GM12878 (cell line): ENCODE measurements at regions not wholly inside any gene's neighbourhood (a gene's known extent, or its start where the extent isn't known, plus 50 kb on each side); places are given as distances from the start of the nearest gene placed in this dataset.

Source experiments
- ATAC-seq: fragments of 200-7000 bp; cut with Tn5 transposase; 3 replicates; pipeline ENCODE4 v1.9.1; 2020; ENCODE audit warnings: mild to moderate bottlenecking, moderate library complexity
- BruUV-seq: library from RNA; stranded (reverse); fragments of 400-500 nt; replicated peaks from 2 replicates; lab custom pipeline; 2021; lab: Mats Ljungman, UMichigan
- CTCF ChIA-PET: fragments of 300-600 bp; sonication (Branson Sonifier 250); formaldehyde crosslinking; extraction: SDS; loops from one replicate; lab custom pipeline; 2021; ENCODE audit warnings: inconsistent platforms; lab: Yijun Ruan, JAX
- POLR2A ChIA-PET: fragments of 350-600 bp; formaldehyde crosslinking; extraction: SDS; loops from one replicate; lab custom pipeline; 2021; ENCODE audit warnings: inconsistent platforms; lab: Charles Lee
- RAD21 ChIA-PET: fragments of 300-600 bp; sonication (Branson Sonifier 250); formaldehyde crosslinking; loops from one replicate; lab custom pipeline; 2023; ENCODE audit warnings: antibody characterized with exemption; ENCODE audit not compliant: unreplicated experiment; lab: Charles Lee
- SMC1A ChIA-PET: fragments of 300-600 bp; sonication (Branson Sonifier 250); formaldehyde crosslinking; loops from one replicate; lab custom pipeline; 2023; ENCODE audit not compliant: unreplicated experiment, uncharacterized antibody; lab: Charles Lee
- DNase-seq: peaks from one replicate; pipeline ENCODE4 v3.0.0-alpha.2; 2011; ENCODE audit warnings: low read depth, low spot score
- FAIRE-seq: peaks from 3 replicates; lab custom pipeline; 2011; peaks lifted over from hg19 to GRCh38; lab: Jason Lieb, UNC
- H2AFZ ChIP-seq: 2 replicates; pipeline ENCODE4 v1.6.0; 2011; ENCODE audit warnings: low read depth, low read length, control low read depth; ENCODE audit not compliant: control insufficient read depth
- H3K27ac ChIP-seq: 2 replicates; pipeline ENCODE4 v1.5.1; 2011; ENCODE audit warnings: control low read depth; ENCODE audit not compliant: control insufficient read depth, insufficient read depth
- H3K27me3 ChIP-seq, 2 experiments: replicated peaks in 1 of 2; 2 replicates each; pipeline versions ENCODE4 v1.6.0 to v1.6.1; 2011; ENCODE audit warnings: low read length in 1 of 2; ENCODE audit not compliant: control insufficient read depth in 2 of 2, insufficient read depth in 2 of 2
- H3K36me3 ChIP-seq, 2 experiments: 2 replicates each; pipeline ENCODE4 v1.5.1; 2011; ENCODE audit warnings: low read length in 1 of 2; ENCODE audit not compliant: control insufficient read depth in 2 of 2, insufficient read depth in 2 of 2
- H3K4me1 ChIP-seq: 2 replicates; pipeline ENCODE4 v1.6.1; 2011; ENCODE audit warnings: mild to moderate bottlenecking, low read length, moderate library complexity, mixed read lengths; ENCODE audit not compliant: control insufficient read depth, insufficient read depth
- H3K4me2 ChIP-seq: 2 replicates; pipeline ENCODE4 v1.6.0; 2011; ENCODE audit warnings: control low read depth; ENCODE audit not compliant: control insufficient read depth, insufficient read depth
- H3K4me3 ChIP-seq: fragments of 200-600 bp; sonication (generic); 2 replicates; pipeline ENCODE4 v1.5.1; 2016
- H3K79me2 ChIP-seq: 2 replicates; pipeline ENCODE4 v1.6.0; 2011; ENCODE audit warnings: low read length; ENCODE audit not compliant: control insufficient read depth, insufficient read depth
- H3K9ac ChIP-seq: 2 replicates; pipeline ENCODE4 v1.8.0; 2011; ENCODE audit warnings: low read length, control low read depth, mixed read lengths; ENCODE audit not compliant: control insufficient read depth, insufficient read depth
- H3K9me3 ChIP-seq: replicated peaks from 3 replicates; pipeline ENCODE4 v1.5.1; 2011; ENCODE audit warnings: mild to moderate bottlenecking, low read length; ENCODE audit not compliant: control insufficient read depth, insufficient read depth
- H4K20me1 ChIP-seq: 2 replicates; pipeline ENCODE4 v1.6.0; 2011; ENCODE audit not compliant: control insufficient read depth, insufficient read depth
- BACH1 ChIP-seq: fragments of 450-650 bp; IDR thresholded peaks from 2 replicates; pipeline ENCODE4 v1.6.1; 2017; ENCODE audit warnings: mild to moderate bottlenecking, borderline replicate concordance
- CBX3 ChIP-seq: fragments of 200-600 bp; sonication (generic); IDR thresholded peaks from 2 replicates; pipeline ENCODE4 v1.6.1; 2016; ENCODE audit warnings: low read depth, borderline replicate concordance
- CHD1 ChIP-seq: IDR thresholded peaks from 2 replicates; pipeline ENCODE4 v1.6.1; 2012; ENCODE audit warnings: low read depth, low read length, improper control_type of control experiment
- GABPA ChIP-seq: IDR thresholded peaks from 2 replicates; pipeline ENCODE4 v1.6.1; 2014; ENCODE audit warnings: antibody characterized with exemption, low read depth, mild to moderate bottlenecking, inconsistent platforms
- MEF2A ChIP-seq: IDR thresholded peaks from 2 replicates; pipeline ENCODE4 v1.6.1; 2011; ENCODE audit warnings: low read depth, mild to moderate bottlenecking, low read length, moderate library complexity; ENCODE audit not compliant: insufficient read depth
- MXI1 ChIP-seq: fragments of 150-350 bp; IDR thresholded peaks from 2 replicates; pipeline ENCODE4 v1.6.1; 2011; ENCODE audit warnings: low read depth, mild to moderate bottlenecking, inconsistent platforms, low read length, improper control_type of control experiment
- PAX8 ChIP-seq: fragments of 450-650 bp; IDR thresholded peaks from 2 replicates; pipeline ENCODE4 v1.6.1; 2017; ENCODE audit warnings: mild to moderate bottlenecking, moderate library complexity
- RAD21 ChIP-seq: IDR thresholded peaks from 2 replicates; pipeline ENCODE4 v1.6.1; 2011; ENCODE audit warnings: mild to moderate bottlenecking, low read depth, low read length, moderate library complexity; ENCODE audit not compliant: insufficient read depth
- RAD51 ChIP-seq: fragments of 450-650 bp; IDR thresholded peaks from 2 replicates; pipeline ENCODE4 v1.6.1; 2016; ENCODE audit warnings: moderate library complexity, mild to moderate bottlenecking, inconsistent platforms
- RELA ChIP-seq: fragments of 450-650 bp; IDR thresholded peaks from 2 replicates; pipeline ENCODE4 v1.8.0; 2014; ENCODE audit warnings: borderline replicate concordance; ENCODE audit not compliant: partially characterized antibody
- SIN3A ChIP-seq: IDR thresholded peaks from 2 replicates; pipeline ENCODE4 v1.6.1; 2012; ENCODE audit warnings: low read depth, low read length, improper control_type of control experiment
- SREBF2 ChIP-seq: IDR thresholded peaks from 2 replicates; pipeline ENCODE4 v1.6.1; 2012; ENCODE audit warnings: mild to moderate bottlenecking, low read length
- WGBS: methylation state at CpG from one replicate; pipeline ENCODE4 v1.1.6; 2016; ENCODE audit warnings: low lambda C conversion rate; ENCODE audit not compliant: insufficient replicate concordance, insufficient coverage; ENCODE audit errors: missing lambda C conversion rate; 5-methylcytosine and 5-hydroxymethylcytosine counted together
- in situ Hi-C: fragments of 300-500 bp; cut with MboI; formaldehyde crosslinking; loops from 9 replicates; pipeline ENCODE4 v1.14.3; 2018; ENCODE audit warnings: mixed read lengths
- intact Hi-C: fragments of 100-400 bp; cut with micrococcal nuclease; formaldehyde crosslinking; loops from one replicate; pipeline ENCODE4 v1.14.2; 2022; ENCODE audit not compliant: unreplicated experiment
- TF ChIP-seq, protein P1 (sequence below): fragments of 450-650 bp; IDR thresholded peaks from 2 replicates; pipeline ENCODE4 v1.6.1; 2017; ENCODE audit warnings: antibody characterized with exemption, mild to moderate bottlenecking, moderate library complexity
- TF ChIP-seq, protein P2 (sequence below): IDR thresholded peaks from 2 replicates; pipeline ENCODE4 v1.6.1; 2012; ENCODE audit warnings: improper control_type of control experiment, low read depth, low read length; ENCODE audit not compliant: insufficient replicate concordance
- TF ChIP-seq, protein P3 (sequence below), 3 experiments: IDR thresholded peaks in 2 of 3; conservative IDR thresholded peaks in 1 of 3; 2 replicates each; pipeline ENCODE4 v1.5.1; 2011; ENCODE audit warnings: low read depth in 3 of 3, low read length in 3 of 3, mild to moderate bottlenecking in 3 of 3, control low read depth in 2 of 3, moderate library complexity in 2 of 3, inconsistent platforms in 1 of 3, mixed read lengths in 1 of 3; ENCODE audit not compliant: control insufficient read depth in 2 of 3, insufficient read depth in 1 of 3; ENCODE audit errors: extremely low read depth in 1 of 3

DNA sequence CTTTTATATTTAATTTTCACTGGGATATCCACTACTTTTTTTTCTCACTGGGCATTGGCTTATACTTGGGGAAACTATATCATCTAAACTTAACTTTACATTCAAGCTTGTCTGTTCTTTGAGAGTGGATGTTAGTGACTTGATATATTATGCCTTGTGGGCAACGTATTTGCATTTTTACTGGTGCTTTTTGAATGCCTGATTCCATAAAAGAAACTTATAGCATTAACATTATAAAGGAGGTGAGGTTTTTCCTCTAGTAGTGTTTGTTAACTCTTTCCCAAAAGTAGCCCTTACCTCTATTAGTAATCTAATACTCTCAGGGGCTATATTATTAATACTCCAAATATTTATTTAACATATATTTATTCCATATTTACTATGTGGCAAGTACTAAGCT is 416.5 kb downstream of the PLA2G4A start (continued):
- TF ChIP-seq, protein P1, sequence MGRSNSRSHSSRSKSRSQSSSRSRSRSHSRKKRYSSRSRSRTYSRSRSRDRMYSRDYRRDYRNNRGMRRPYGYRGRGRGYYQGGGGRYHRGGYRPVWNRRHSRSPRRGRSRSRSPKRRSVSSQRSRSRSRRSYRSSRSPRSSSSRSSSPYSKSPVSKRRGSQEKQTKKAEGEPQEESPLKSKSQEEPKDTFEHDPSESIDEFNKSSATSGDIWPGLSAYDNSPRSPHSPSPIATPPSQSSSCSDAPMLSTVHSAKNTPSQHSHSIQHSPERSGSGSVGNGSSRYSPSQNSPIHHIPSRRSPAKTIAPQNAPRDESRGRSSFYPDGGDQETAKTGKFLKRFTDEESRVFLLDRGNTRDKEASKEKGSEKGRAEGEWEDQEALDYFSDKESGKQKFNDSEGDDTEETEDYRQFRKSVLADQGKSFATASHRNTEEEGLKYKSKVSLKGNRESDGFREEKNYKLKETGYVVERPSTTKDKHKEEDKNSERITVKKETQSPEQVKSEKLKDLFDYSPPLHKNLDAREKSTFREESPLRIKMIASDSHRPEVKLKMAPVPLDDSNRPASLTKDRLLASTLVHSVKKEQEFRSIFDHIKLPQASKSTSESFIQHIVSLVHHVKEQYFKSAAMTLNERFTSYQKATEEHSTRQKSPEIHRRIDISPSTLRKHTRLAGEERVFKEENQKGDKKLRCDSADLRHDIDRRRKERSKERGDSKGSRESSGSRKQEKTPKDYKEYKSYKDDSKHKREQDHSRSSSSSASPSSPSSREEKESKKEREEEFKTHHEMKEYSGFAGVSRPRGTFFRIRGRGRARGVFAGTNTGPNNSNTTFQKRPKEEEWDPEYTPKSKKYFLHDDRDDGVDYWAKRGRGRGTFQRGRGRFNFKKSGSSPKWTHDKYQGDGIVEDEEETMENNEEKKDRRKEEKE: no peak
- TF ChIP-seq BACH1: no peak
- TF ChIP-seq RAD51: no peak
- TF ChIP-seq RELA: no peak

DNA sequence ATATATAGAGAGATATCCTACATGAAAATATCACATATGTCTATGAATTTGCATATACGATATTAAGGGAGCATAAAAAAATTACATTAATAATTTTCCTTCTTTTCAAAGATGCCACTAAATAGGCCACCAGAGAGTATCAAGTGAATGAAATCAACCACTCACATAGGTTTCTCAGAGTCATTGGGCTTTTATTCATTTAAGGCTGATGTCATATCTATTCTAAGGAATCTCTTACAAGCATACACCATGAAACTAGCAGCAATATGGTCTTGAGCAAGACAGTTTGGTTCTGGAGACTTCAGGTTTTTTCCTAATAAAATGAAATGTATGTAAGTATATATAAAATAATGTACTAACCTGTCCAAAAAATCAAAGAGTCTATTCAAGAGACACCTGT is 420.4 kb downstream of the PLA2G4A start:
- ChIA-PET CTCF (no interaction called here), POLR2A (no interaction called here), SMC1A (no interaction called here), RAD21 (no interaction called here)
- H3K9me3 ChIP-seq: no peaks in the 10 kb centered on the region
- H3K36me3 ChIP-seq: no peaks in the 10 kb centered on the region
- no peak for FAIRE-seq
- DNase-seq: no peak
- no peaks in the 10 kb centered on the region for H3K4me1 ChIP-seq
- H3K27me3 ChIP-seq: no peaks in the 10 kb centered on the region
- H4K20me1 ChIP-seq: no peaks in the 10 kb centered on the region
- no peak overlapping the region for H3K4me2 ChIP-seq
- BruUV-seq: no TSS peak
- no peak overlapping the region for H2AFZ ChIP-seq
- intact Hi-C loops (no loop called here), in situ Hi-C loops (no loop called here)
- H3K27ac ChIP-seq: no peak overlapping the region
- no peak overlapping the region for H3K9ac ChIP-seq
- H3K79me2 ChIP-seq: no peaks in the 10 kb centered on the region
- WGBS: 0% methylated on average over 1 of the region's 1 CpG
- no peak overlapping the region for H3K4me3 ChIP-seq
- no peak for ATAC-seq
- TF ChIP-seq PAX8 (no peak), SIN3A (no peak), CHD1 (no peak), SREBF2 (no peak), MEF2A (no peak), MXI1 (no peak), GABPA (no peak), RAD21 (no peak), CBX3 (no peak)
- TF ChIP-seq, protein P2, sequence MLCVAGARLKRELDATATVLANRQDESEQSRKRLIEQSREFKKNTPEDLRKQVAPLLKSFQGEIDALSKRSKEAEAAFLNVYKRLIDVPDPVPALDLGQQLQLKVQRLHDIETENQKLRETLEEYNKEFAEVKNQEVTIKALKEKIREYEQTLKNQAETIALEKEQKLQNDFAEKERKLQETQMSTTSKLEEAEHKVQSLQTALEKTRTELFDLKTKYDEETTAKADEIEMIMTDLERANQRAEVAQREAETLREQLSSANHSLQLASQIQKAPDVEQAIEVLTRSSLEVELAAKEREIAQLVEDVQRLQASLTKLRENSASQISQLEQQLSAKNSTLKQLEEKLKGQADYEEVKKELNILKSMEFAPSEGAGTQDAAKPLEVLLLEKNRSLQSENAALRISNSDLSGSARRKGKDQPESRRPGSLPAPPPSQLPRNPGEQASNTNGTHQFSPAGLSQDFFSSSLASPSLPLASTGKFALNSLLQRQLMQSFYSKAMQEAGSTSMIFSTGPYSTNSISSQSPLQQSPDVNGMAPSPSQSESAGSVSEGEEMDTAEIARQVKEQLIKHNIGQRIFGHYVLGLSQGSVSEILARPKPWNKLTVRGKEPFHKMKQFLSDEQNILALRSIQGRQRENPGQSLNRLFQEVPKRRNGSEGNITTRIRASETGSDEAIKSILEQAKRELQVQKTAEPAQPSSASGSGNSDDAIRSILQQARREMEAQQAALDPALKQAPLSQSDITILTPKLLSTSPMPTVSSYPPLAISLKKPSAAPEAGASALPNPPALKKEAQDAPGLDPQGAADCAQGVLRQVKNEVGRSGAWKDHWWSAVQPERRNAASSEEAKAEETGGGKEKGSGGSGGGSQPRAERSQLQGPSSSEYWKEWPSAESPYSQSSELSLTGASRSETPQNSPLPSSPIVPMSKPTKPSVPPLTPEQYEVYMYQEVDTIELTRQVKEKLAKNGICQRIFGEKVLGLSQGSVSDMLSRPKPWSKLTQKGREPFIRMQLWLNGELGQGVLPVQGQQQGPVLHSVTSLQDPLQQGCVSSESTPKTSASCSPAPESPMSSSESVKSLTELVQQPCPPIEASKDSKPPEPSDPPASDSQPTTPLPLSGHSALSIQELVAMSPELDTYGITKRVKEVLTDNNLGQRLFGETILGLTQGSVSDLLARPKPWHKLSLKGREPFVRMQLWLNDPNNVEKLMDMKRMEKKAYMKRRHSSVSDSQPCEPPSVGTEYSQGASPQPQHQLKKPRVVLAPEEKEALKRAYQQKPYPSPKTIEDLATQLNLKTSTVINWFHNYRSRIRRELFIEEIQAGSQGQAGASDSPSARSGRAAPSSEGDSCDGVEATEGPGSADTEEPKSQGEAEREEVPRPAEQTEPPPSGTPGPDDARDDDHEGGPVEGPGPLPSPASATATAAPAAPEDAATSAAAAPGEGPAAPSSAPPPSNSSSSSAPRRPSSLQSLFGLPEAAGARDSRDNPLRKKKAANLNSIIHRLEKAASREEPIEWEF: no peak
- TF ChIP-seq, protein P3, sequence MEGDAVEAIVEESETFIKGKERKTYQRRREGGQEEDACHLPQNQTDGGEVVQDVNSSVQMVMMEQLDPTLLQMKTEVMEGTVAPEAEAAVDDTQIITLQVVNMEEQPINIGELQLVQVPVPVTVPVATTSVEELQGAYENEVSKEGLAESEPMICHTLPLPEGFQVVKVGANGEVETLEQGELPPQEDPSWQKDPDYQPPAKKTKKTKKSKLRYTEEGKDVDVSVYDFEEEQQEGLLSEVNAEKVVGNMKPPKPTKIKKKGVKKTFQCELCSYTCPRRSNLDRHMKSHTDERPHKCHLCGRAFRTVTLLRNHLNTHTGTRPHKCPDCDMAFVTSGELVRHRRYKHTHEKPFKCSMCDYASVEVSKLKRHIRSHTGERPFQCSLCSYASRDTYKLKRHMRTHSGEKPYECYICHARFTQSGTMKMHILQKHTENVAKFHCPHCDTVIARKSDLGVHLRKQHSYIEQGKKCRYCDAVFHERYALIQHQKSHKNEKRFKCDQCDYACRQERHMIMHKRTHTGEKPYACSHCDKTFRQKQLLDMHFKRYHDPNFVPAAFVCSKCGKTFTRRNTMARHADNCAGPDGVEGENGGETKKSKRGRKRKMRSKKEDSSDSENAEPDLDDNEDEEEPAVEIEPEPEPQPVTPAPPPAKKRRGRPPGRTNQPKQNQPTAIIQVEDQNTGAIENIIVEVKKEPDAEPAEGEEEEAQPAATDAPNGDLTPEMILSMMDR (IDR thresholded peaks at IDR 0.05 in 2 of 3, conservative IDR thresholded peaks at IDR 0.05 in 1 of 3; ENCODE audit: control insufficient read depth in 2 of 3, extremely low read depth in 1 of 3, insufficient read depth in 1 of 3, low read depth in 3 of 3, low read length in 3 of 3): no peak
